ENCODE measurements at regions not wholly inside any gene's neighbourhood (a gene's known extent, or its start where the extent isn't known, plus 50 kb on each side); places are given as distances from the start of the nearest gene placed in this dataset.

GRCh38 chr18:28802546-28802945, 625.6 kb upstream of the CDH2 start:
- ChIA-PET SMC1A (ENCODE audit: uncharacterized antibody, unreplicated experiment) (interaction anchor here (3.0 kb wide), 1 partner anchor 11 kb away, joined by 8 read pairs; no protein-coding TSS in a partner anchor), CTCF (no interaction called here), RAD21 (ENCODE audit: unreplicated experiment) (no interaction called here), POLR2A (no interaction called here)
- Histone ChIP-seq H2AFZ (ENCODE audit: control insufficient read depth, low read depth, low read length) (no peak overlapping the region), H3K4me3 (no peak overlapping the region), H3K9ac (ENCODE audit: control insufficient read depth, insufficient read depth, low read length) (no peak overlapping the region), H3K79me2 (ENCODE audit: control insufficient read depth, insufficient read depth, low read length) (no peaks in the 10 kb centered on the region), H3K27me3 (replicated peaks in 1 of 2; ENCODE audit: control insufficient read depth in 2 of 2, insufficient read depth in 2 of 2, low read length in 1 of 2) (no peaks in the 10 kb centered on the region), H3K36me3 (ENCODE audit: control insufficient read depth in 2 of 2, insufficient read depth in 2 of 2, low read length in 1 of 2) (no peaks in the 10 kb centered on the region), H3K9me3 (replicated peaks; ENCODE audit: control insufficient read depth, insufficient read depth, low read length) (no peaks in the 10 kb centered on the region), H3K27ac (ENCODE audit: control insufficient read depth, insufficient read depth) (no peak overlapping the region), H4K20me1 (ENCODE audit: control insufficient read depth, insufficient read depth) (no peaks in the 10 kb centered on the region), H3K4me1 (ENCODE audit: control insufficient read depth, insufficient read depth, low read length) (no peaks in the 10 kb centered on the region), H3K4me2 (ENCODE audit: control insufficient read depth, insufficient read depth) (no peak overlapping the region)
- TF ChIP-seq HDAC2 (IDR thresholded peaks at IDR 0.05) (no peak), SRF (IDR thresholded peaks at IDR 0.05; ENCODE audit: low read depth in 2 of 2, low read length in 2 of 2) (no peak), RAD51 (IDR thresholded peaks at IDR 0.05) (no peak)
- in situ Hi-C loops (cut with MboI) (no loop called here), intact Hi-C loops (cut with micrococcal nuclease; ENCODE audit: unreplicated experiment) (no loop called here)
- BruUV-seq (replicated peaks): no TSS peak
- DNase-seq (ENCODE audit: low read depth, low spot score) (no peak), ATAC-seq (no peak), FAIRE-seq (no peak)
- WGBS (ENCODE audit: insufficient coverage, insufficient replicate concordance, low lambda C conversion rate, missing lambda C conversion rate): 24% methylated on average over 4 of the region's 4 CpGs

GRCh38 chr18:28801876-28802275, 624.9 kb upstream of the CDH2 start:
- ChIA-PET CTCF (no interaction called here), SMC1A (ENCODE audit: uncharacterized antibody, unreplicated experiment) (interaction anchor here (3.0 kb wide), 1 partner anchor 12 kb away, joined by 8 read pairs; no protein-coding TSS in a partner anchor), RAD21 (ENCODE audit: unreplicated experiment) (no interaction called here), POLR2A (no interaction called here)
- no peak for TF ChIP-seq NFXL1 (IDR thresholded peaks at IDR 0.05; ENCODE audit: borderline replicate concordance)
- TF ChIP-seq PAX8 (IDR thresholded peaks at IDR 0.05): no peak
- no peak for TF ChIP-seq HCFC1 (IDR thresholded peaks at IDR 0.05; ENCODE audit: low read length)
- no peak overlapping the region for H3K9ac ChIP-seq (ENCODE audit: control insufficient read depth, insufficient read depth, low read length)
- no peaks in the 10 kb centered on the region for H3K27me3 ChIP-seq (replicated peaks in 1 of 2; ENCODE audit: control insufficient read depth in 2 of 2, insufficient read depth in 2 of 2, low read length in 1 of 2)
- H3K4me3 ChIP-seq: no peak overlapping the region
- intact Hi-C loops (cut with micrococcal nuclease; ENCODE audit: unreplicated experiment): no loop called here
- in situ Hi-C loops (cut with MboI): no loop called here
- no peaks in the 10 kb centered on the region for H3K79me2 ChIP-seq (ENCODE audit: control insufficient read depth, insufficient read depth, low read length)
- no peaks in the 10 kb centered on the region for H3K9me3 ChIP-seq (replicated peaks; ENCODE audit: control insufficient read depth, insufficient read depth, low read length)
- BruUV-seq (replicated peaks): no TSS peak
- DNase-seq (ENCODE audit: low read depth, low spot score) (no peak), ATAC-seq (no peak), FAIRE-seq (no peak)
- H3K4me2 ChIP-seq (ENCODE audit: control insufficient read depth, insufficient read depth): no peak overlapping the region
- 19% methylated on average over 5 of the region's 5 CpGs for WGBS (ENCODE audit: insufficient coverage, insufficient replicate concordance, low lambda C conversion rate, missing lambda C conversion rate)
- H3K36me3 ChIP-seq (ENCODE audit: control insufficient read depth in 2 of 2, insufficient read depth in 2 of 2, low read length in 1 of 2): no peaks in the 10 kb centered on the region
- H2AFZ ChIP-seq (ENCODE audit: control insufficient read depth, low read depth, low read length): no peak overlapping the region
- no peaks in the 10 kb centered on the region for H3K4me1 ChIP-seq (ENCODE audit: control insufficient read depth, insufficient read depth, low read length)
- no peak overlapping the region for H3K27ac ChIP-seq (ENCODE audit: control insufficient read depth, insufficient read depth)
- H4K20me1 ChIP-seq (ENCODE audit: control insufficient read depth, insufficient read depth): no peaks in the 10 kb centered on the region
